Stimulated activated CD4-positive, alpha-beta T cell treated with anti-CD3 and anti-CD28 coated beads, TNF-alpha, amount 100 ng/mL, for 48 hours (primary cell): ENCODE measurements at regions not wholly inside any gene's neighbourhood (a gene's known extent, or its start where the extent isn't known, plus 50 kb on each side); places are given as distances from the start of the nearest gene placed in this dataset.
"Not testable (repeated sequence)": the region's sequence is repeated elsewhere in the genome, so short reads cannot be mapped to it uniquely, and the experiment has no call there.

Experiments
- DNase-seq, 3 donors: peaks; one replicate each; pipeline ENCODE4 v3.0.0-alpha.2; 2020; ENCODE audit warnings: low read depth in 3 of 3

DNA sequence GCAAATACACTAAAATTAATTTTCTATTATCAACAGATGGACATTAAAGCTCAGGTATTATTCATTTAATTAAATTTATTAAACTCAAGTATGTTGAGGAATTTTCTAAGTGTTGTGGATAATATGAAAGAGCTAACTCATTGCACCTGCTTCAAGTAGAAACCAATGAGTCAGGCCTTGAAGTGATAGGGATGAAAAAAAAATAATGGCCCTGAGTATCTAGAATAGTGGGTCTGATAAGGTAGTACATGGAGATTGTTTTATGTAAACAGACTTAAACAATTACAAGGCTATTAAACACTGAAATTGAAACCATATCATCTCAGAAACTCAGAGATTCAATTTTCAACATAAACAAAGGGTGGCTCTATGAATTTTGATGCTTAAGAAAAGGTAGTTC is 857.1 kb upstream of the GBE1 start:
- DNase-seq: no peak

- no peak for DNase-seq
Observed at GRCh38 chr3:82610236-82610635, 848.8 kb upstream of the GBE1 start.

GRCh38 chr3:82607391-82607790 is 845.9 kb upstream of the GBE1 start:
- DNase-seq: no peak

DNA sequence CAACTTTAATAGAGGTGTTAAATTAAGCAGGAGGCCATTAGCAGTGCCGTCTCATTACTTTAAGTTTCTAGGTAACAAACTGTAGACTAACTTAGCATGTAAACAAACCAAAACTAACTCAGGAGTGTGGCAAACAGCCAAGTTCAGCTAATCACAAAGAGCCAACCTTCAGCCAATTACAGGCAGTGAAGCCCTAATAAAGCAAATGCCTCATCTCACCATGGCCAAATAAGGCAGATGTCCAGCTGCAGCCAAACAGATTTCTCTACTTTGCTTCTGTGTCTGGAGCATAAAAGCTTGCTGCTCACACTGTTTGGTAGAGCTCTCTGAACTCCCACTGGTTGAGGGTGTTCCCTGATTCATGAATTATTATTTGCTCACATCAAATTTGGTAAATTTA is 835.4 kb upstream of the GBE1 start:
- no peak for DNase-seq

GRCh38 chr3:82595530-82595929 is 834.1 kb upstream of the GBE1 start:
- DNase-seq: no peak

DNA sequence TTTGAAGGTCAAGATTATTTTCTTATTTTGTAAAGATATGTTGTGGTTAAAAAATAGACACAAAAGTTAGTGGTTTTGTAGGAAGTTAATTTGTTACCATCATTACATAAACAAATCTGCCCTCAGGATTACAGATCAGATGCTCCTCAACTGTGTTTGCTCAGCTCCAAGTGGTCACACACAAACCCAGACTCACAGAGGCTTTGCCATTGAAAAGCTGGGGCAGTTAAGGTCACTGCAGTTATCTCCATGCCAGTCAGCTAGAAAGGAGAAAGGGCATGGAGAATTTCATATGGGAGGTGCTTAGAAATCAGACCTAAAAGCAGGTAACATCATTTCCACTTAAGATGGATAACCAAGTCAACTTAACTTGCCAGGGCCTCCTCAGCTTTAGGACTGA is 825.7 kb upstream of the GBE1 start:
- DNase-seq: no peak

GRCh38 chr3:82586414-82586813 is 825.0 kb upstream of the GBE1 start:
- DNase-seq: no peak

DNA sequence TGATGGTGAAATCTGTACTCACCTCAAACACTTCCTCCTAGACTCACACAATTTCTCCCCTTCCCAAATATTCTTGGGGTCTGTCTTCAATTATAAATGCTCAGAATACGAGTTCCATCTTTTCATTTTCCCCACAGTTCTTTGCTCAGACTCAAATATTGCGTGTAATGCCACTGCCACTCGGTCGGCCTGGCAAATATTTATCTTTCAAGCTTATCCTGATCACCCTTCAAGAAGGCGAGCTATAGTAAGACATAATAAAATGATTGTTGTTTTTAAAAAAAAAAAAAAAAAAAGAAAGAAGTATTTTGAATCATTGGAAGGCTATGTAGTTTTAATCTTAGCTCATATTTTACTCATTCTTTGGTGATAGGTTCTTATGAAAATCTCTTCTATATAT is 824.6 kb upstream of the GBE1 start:
- DNase-seq: not testable (repeated sequence)

DNA sequence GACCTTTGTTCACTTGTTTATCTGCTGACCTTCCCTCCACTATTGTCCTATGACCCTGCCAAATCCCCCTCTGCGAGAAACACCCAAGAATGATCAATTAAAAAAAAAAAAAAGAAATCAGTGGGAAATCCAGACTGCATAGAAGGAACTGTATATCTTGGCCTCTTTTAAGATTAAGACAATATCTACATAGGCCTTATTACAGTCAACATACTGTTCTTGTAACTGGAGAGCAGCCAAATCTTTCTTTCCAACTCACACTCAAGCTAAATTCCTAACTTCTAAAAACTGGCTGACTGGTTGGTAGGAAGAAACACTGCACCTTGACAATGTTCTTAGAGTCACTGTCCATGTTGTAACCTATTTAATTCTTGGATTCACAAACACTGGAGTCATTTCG is 824.1 kb upstream of the GBE1 start:
- DNase-seq: not testable (repeated sequence)

DNA sequence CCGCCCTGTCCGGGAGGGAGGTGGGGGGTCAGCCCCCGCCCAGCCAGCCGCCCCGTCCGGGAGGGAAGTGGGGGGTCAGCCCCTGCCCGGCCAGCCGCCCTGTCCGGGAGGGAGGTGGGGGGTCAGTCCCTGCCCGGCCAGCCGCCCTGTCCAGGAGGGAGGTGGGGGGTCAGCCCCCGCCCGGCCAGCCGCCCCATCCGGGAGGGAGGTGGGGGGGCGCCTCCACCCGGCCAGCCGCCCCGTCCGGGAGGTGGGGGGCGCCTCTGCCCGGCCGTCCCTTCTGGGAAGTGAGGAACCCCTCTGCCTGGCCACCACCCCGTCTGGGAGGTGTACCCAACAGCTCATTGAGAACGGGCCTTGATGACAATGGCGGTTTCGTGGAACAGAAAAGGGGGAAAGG is 823.4 kb upstream of the GBE1 start:
- DNase-seq: not testable (repeated sequence)

- not testable (repeated sequence) for DNase-seq
Observed at GRCh38 chr3:82584415-82584814, 823.0 kb upstream of the GBE1 start.

- no peak for DNase-seq
Observed at GRCh38 chr3:82581350-82581749, 819.9 kb upstream of the GBE1 start.

DNA sequence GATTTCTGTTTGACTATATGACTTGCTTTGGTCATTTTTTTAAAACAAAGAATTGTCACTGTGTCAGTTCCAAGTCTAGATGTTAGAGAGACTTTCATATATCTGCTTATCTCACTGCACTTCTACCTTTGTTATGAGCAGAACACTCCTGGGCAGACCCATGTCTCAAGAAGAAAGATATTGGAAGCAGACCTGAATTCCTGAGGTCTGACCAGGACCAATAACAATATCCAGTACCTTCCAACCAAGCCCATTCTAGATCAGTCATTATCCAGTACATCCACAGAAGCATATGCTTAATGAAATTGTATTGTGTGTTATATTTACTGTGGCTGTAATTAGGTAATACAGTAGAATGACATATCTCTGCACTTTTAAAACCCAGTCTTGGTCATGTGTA is 811.3 kb upstream of the GBE1 start:
- DNase-seq: no peak

DNA sequence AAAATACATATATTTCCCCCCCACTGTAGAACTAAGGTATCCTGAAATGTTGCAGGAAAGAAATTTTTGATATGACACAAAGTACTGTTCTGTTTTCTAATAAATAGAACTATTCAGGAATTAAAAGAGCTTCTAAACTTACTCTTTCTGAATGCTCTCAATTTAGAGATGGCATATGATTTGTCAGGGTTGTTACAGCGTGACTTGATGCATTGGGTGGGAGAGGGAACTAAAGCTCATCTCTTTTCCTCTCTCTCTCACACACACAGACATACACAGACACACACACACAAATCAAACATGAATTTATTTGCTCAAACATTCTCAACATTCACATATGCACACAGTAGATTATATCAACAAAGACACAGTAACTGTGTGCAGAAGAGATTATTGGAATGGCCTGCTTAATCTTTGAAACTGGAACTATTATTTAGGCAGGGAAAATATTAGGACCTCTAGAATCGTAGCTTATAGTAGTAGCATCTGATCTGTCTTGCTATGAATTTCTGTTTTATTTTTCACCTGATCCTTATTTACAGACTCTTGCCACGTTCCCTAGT is 807.4 kb upstream of the GBE1 start:
- no peak for DNase-seq

GRCh38 chr3:82567029-82567600 is 805.7 kb upstream of the GBE1 start:
- no peak for DNase-seq

GRCh38 chr3:82562896-82563295 is 801.5 kb upstream of the GBE1 start:
- no peak for DNase-seq

DNA sequence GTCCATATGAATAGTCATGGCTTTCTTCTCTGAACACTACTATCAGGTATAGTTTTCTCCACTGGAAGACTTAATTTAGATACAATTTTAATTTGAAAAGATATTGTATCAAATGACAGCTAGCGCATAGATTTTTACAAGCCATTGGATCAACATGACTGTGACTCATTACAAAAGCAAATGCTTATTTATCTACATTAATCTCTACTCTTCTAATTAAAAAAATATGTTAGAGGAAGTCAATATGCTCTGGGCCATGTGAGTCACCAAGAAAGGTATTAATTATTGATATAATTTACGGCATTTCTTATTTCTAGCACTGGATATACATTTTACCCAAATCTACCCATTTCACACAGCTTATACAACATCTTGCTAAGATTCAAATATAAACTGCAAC is 800.3 kb upstream of the GBE1 start:
- no peak for DNase-seq

- DNase-seq: no peak
Observed at GRCh38 chr3:82558081-82558480, 796.6 kb upstream of the GBE1 start.

- DNase-seq: no peak
Observed at GRCh38 chr3:82556113-82556512, 794.7 kb upstream of the GBE1 start.

DNA sequence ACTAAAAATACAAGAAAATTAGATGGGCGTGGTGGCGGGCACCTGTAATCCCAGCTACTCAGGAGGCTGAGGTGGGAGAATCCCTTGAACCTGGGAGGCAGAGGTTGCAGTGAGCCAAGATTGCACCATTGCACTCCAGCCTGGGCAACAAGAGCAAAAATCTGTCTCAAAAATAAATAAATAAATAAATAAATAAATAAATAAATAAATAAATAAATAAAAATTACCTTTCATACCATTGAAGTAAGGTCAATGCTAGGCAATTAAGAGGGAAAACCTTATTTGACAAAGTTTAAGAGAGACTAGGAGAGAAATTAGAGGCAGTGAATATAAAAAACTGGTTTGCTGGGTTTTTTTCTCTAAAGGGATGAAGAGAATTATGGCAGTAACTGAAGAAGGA is 781.1 kb upstream of the GBE1 start:
- not testable (repeated sequence) for DNase-seq

GRCh38 chr3:82521657-82522056 is 760.2 kb upstream of the GBE1 start:
- DNase-seq: no peak

- DNase-seq: no peak
Observed at GRCh38 chr3:82520846-82521245, 759.4 kb upstream of the GBE1 start.

GRCh38 chr3:82509951-82510603 is 748.6 kb upstream of the GBE1 start:
- DNase-seq: no peak
